Vagina (tissue), 2 donors: ENCODE measurements at regions not wholly inside any gene's neighbourhood (a gene's known extent, or its start where the extent isn't known, plus 50 kb on each side); places are given as distances from the start of the nearest gene placed in this dataset.
"Not testable (repeated sequence)": the region's sequence is repeated elsewhere in the genome, so short reads cannot be mapped to it uniquely, and the experiment has no call there.

Source experiments
- DNase-seq, 2 donors: peaks; one replicate each; pipeline ENCODE4 v3.0.0-alpha.2; 2017; ENCODE audit errors: extremely low spot score in 2 of 2
- H3K27ac ChIP-seq: fragments of 200-600 bp; sonication (generic); one replicate; pipeline ENCODE4 v1.5.1; 2019
- H3K27me3 ChIP-seq: fragments of 200-600 bp; sonication (generic); one replicate; pipeline ENCODE4 v1.5.1; 2019
- H3K36me3 ChIP-seq, 2 donors: fragments of 200-600 bp; sonication (generic); one replicate each; pipeline ENCODE4 v1.5.1; 2017 to 2019
- H3K4me1 ChIP-seq: fragments of 200-600 bp; sonication (generic); one replicate; pipeline ENCODE4 v1.5.1; 2019
- H3K4me3 ChIP-seq, 2 donors: fragments of 200-600 bp; sonication (generic); 1 replicate in 1 of 2; 2 replicates in 1 of 2; pipeline ENCODE4 v1.5.1; 2016 to 2019
- H3K9me3 ChIP-seq: fragments of 200-600 bp; sonication (generic); one replicate; pipeline ENCODE4 v1.5.1; 2019
- CTCF ChIP-seq, 3 experiments: fragments of 450-650 bp in 2 of 3; fragments of 200-600 bp in 1 of 3; sonication (generic) in 1 of 3; IDR thresholded peaks; one replicate each; pipeline ENCODE4 v1.5.1; 2017 to 2019; ENCODE audit warnings: antibody characterized with exemption in 3 of 3, mild to moderate bottlenecking in 2 of 3, moderate library complexity in 2 of 3
- POLR2A ChIP-seq, 2 donors: fragments of 450-650 bp; IDR thresholded peaks; one replicate each; pipeline ENCODE4 v1.6.1; 2017; ENCODE audit warnings: antibody characterized with exemption in 2 of 2, mild to moderate bottlenecking in 2 of 2, moderate library complexity in 2 of 2
- POLR2AphosphoS5 ChIP-seq, 2 donors: sonication (generic); formaldehyde crosslinking; IDR thresholded peaks; one replicate each; pipeline ENCODE4 v1.9.0; 2017; ENCODE audit warnings: antibody characterized with exemption in 2 of 2, mild to moderate bottlenecking in 2 of 2, low read depth in 1 of 2; ENCODE audit not compliant: insufficient read depth in 1 of 2
- intact Hi-C: fragments of 100-400 bp; cut with DNase I; formaldehyde crosslinking; loops from one replicate; pipeline ENCODE4 v1.15.1; 2023

DNA sequence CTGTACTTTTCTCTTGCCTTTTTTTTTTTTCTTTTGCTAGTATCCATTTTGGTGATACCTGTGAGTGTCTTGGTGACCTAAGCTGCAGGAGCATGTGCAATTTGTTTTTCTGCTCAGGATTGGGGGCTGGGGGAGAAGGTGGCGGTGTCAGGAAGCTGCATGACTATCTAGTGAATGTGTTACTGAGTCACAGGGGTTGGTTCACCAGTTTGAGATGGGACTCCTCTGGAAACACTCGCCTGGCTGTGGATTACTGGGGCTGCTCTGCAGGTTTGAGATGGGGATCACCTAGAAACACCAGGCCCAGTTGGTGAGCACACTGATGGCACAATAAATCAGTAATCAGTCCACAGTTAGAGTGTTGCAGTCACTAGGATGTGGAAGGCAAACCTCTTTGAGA lies 447.9 kb downstream of the SPATA31D1 start:
- TF ChIP-seq CTCF (IDR thresholded peaks at IDR 0.05) (no peak), POLR2A (IDR thresholded peaks at IDR 0.05) (no peak), POLR2AphosphoS5 (IDR thresholded peaks at IDR 0.05; ENCODE audit: insufficient read depth in 1 of 2, low read depth in 1 of 2) (no peak)
- intact Hi-C loops = no loop called here
- H3K27ac ChIP-seq = no peak overlapping the region

GRCh38 chr9:82437183-82437582 lies 448.6 kb downstream of the SPATA31D1 start:
- H3K27me3 ChIP-seq, H3K36me3 ChIP-seq, H3K27ac ChIP-seq, H3K4me1 ChIP-seq, H3K4me3 ChIP-seq, H3K9me3 ChIP-seq, intact Hi-C loops, DNase-seq: not testable (repeated sequence)

More for the DNA sequence above, 447.9 kb downstream of the SPATA31D1 start:
- Histone ChIP-seq H3K27me3 (no peaks in the 10 kb centered on the region), H3K9me3 (peaks cover 3% of the 10 kb centered on the region), H3K4me3 (no peak overlapping the region), H3K36me3 (no peaks in the 10 kb centered on the region), H3K4me1 (no peaks in the 10 kb centered on the region)
- no peak for DNase-seq

DNA sequence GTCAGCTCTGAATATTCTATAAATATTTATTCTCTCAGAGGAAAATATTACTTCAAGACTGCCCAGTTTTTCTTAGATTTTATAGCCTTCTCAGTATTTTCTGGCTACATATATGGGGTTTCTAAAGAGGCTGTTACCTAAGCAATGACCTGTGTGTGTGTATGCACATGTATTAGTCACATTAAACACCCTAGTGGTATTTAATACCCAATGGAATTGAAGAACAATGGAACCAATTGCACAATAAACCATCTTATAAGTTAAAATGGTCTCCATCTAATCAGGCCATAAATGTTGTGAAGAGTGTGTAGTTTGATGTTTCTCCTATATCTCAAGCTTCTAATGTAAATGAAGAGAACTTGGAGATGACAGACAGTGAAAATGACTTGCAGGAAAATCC lies 450.0 kb downstream of the SPATA31D1 start:
- H3K4me3 ChIP-seq = no peak overlapping the region
- intact Hi-C loops = no loop called here
- H3K27me3 ChIP-seq = no peaks in the 10 kb centered on the region
- H3K27ac ChIP-seq = no peak overlapping the region
- DNase-seq = no peak
- H3K36me3 ChIP-seq = no peaks in the 10 kb centered on the region
- TF ChIP-seq POLR2A (IDR thresholded peaks at IDR 0.05) (no peak), POLR2AphosphoS5 (IDR thresholded peaks at IDR 0.05; ENCODE audit: insufficient read depth in 1 of 2, low read depth in 1 of 2) (no peak), CTCF (IDR thresholded peaks at IDR 0.05) (no peak)
- H3K9me3 ChIP-seq = peaks cover 3% of the 10 kb centered on the region
- no peaks in the 10 kb centered on the region for H3K4me1 ChIP-seq

DNA sequence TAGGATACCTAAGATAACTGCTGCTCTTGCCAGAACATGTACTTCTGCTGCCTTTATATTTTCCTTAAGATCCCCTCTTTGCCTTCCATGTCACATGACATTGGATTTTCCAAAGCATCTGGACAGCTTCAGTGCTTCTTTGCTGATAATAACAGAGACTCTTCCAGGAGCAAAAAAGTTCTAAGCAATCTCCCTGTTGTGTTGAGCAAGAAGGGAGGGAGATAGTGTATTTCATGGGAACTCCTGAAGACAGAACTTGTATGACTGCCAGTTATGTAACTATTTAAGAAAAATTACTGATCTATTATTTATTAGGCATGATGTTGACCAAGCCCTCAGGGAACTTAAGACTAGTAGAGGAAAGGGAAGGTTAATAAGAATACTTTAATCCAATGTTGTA lies 454.7 kb downstream of the SPATA31D1 start:
- Histone ChIP-seq H3K4me1 (no peaks in the 10 kb centered on the region), H3K27me3 (no peaks in the 10 kb centered on the region), H3K9me3 (peaks cover 3% of the 10 kb centered on the region), H3K27ac (no peak overlapping the region), H3K36me3 (no peaks in the 10 kb centered on the region), H3K4me3 (no peak overlapping the region)
- intact Hi-C loops = no loop called here
- TF ChIP-seq POLR2AphosphoS5 (IDR thresholded peaks at IDR 0.05; ENCODE audit: insufficient read depth in 1 of 2, low read depth in 1 of 2) (no peak), CTCF (IDR thresholded peaks at IDR 0.05) (no peak), POLR2A (IDR thresholded peaks at IDR 0.05) (no peak)
- DNase-seq = no peak

- Histone ChIP-seq H3K27ac (no peak overlapping the region), H3K4me1 (no peaks in the 10 kb centered on the region), H3K36me3 (no peaks in the 10 kb centered on the region), H3K4me3 (no peak overlapping the region), H3K9me3 (peaks cover under 1% of the 10 kb centered on the region), H3K27me3 (no peaks in the 10 kb centered on the region)
- intact Hi-C loops = no loop called here
- no peak for DNase-seq
- TF ChIP-seq POLR2AphosphoS5 (IDR thresholded peaks at IDR 0.05; ENCODE audit: insufficient read depth in 1 of 2, low read depth in 1 of 2) = no peak
- no peak for TF ChIP-seq POLR2A (IDR thresholded peaks at IDR 0.05)
- no peak for TF ChIP-seq CTCF (IDR thresholded peaks at IDR 0.05)
These were observed 457.0 kb downstream of the SPATA31D1 start for GRCh38 chr9:82445556-82445955.

DNA sequence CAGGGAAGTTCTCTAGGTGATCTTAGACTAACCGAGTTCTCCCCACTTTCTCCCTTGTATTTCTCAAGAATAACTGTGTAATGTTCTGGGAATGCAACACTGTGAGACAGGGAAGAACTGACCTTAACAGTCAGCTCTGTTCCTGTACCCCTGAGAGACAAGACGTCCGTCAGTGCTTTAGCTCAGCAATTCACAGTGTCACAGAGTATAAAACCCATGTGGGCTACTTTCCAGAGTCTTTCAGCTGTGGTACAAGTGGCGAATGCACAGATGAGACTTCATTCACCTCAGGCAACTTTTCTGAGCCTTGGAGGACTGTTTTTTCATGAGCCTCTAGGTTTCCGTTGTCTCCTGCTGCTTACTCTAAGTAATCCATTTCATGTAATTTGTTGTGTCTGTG lies 458.8 kb downstream of the SPATA31D1 start:
- no peaks in the 10 kb centered on the region for H3K27me3 ChIP-seq
- no peaks in the 10 kb centered on the region for H3K9me3 ChIP-seq
- H3K27ac ChIP-seq = no peak overlapping the region
- H3K36me3 ChIP-seq = no peaks in the 10 kb centered on the region
- no peak for DNase-seq
- no peak overlapping the region for H3K4me3 ChIP-seq
- TF ChIP-seq CTCF (IDR thresholded peaks at IDR 0.05) = no peak
- TF ChIP-seq POLR2A (IDR thresholded peaks at IDR 0.05) = no peak
- TF ChIP-seq POLR2AphosphoS5 (IDR thresholded peaks at IDR 0.05; ENCODE audit: insufficient read depth in 1 of 2, low read depth in 1 of 2) = no peak
- intact Hi-C loops = no loop called here
- no peaks in the 10 kb centered on the region for H3K4me1 ChIP-seq
